ENCODE measurements at regions not wholly inside any gene's neighbourhood (a gene's known extent, or its start where the extent isn't known, plus 50 kb on each side); places are given as distances from the start of the nearest gene placed in this dataset.

GRCh38 chr15:31511707-31512310, 185.2 kb downstream of the KLF13 start:
- no peak for DNase-seq (ENCODE audit: low read depth, low spot score)
- H3K4me3 ChIP-seq (ENCODE audit: low read length), result no peak overlapping the region
- WGBS (ENCODE audit: insufficient coverage, insufficient read length), result no CpG with 5 or more reads among the region's 7 CpGs

GRCh38 chr15:31513178-31513577, 186.5 kb downstream of the KLF13 start:
- Histone ChIP-seq H3K9me3 (ENCODE audit: control insufficient read depth, insufficient read depth, low read length) (no peaks in the 10 kb centered on the region), H3K27me3 (ENCODE audit: control insufficient read depth, insufficient read depth, low read length) (no peaks in the 10 kb centered on the region), H3K36me3 (ENCODE audit: control insufficient read depth, insufficient read depth, low read length) (no peaks in the 10 kb centered on the region), H3K4me1 (ENCODE audit: control insufficient read depth, insufficient read depth, low read length) (no peaks in the 10 kb centered on the region), H3K4me3 (ENCODE audit: low read length) (no peak overlapping the region), H3K27ac (ENCODE audit: low read length) (no peak overlapping the region)
- no peak for DNase-seq (ENCODE audit: low read depth, low spot score)
- no CpG with 5 or more reads among the region's 7 CpGs for WGBS (ENCODE audit: insufficient coverage, insufficient read length)

More at GRCh38 chr15:31511707-31512310, 185.2 kb downstream of the KLF13 start:
- Histone ChIP-seq H3K36me3 (ENCODE audit: control insufficient read depth, insufficient read depth, low read length) (no peaks in the 10 kb centered on the region), H3K27ac (ENCODE audit: low read length) (no peak overlapping the region), H3K9me3 (ENCODE audit: control insufficient read depth, insufficient read depth, low read length) (no peaks in the 10 kb centered on the region), H3K27me3 (ENCODE audit: control insufficient read depth, insufficient read depth, low read length) (no peaks in the 10 kb centered on the region), H3K4me1 (ENCODE audit: control insufficient read depth, insufficient read depth, low read length) (no peaks in the 10 kb centered on the region)

- H3K9me3 ChIP-seq (ENCODE audit: control insufficient read depth, insufficient read depth, low read length), result no peaks in the 10 kb centered on the region
- DNase-seq (ENCODE audit: low read depth, low spot score), result no peak
- no peaks in the 10 kb centered on the region for H3K4me1 ChIP-seq (ENCODE audit: control insufficient read depth, insufficient read depth, low read length)
- no peak overlapping the region for H3K27ac ChIP-seq (ENCODE audit: low read length)
- no peaks in the 10 kb centered on the region for H3K36me3 ChIP-seq (ENCODE audit: control insufficient read depth, insufficient read depth, low read length)
- no CpG with 5 or more reads among the region's 1 CpG for WGBS (ENCODE audit: insufficient coverage, insufficient read length)
- no peaks in the 10 kb centered on the region for H3K27me3 ChIP-seq (ENCODE audit: control insufficient read depth, insufficient read depth, low read length)
- H3K4me3 ChIP-seq (ENCODE audit: low read length), result no peak overlapping the region
Observed at GRCh38 chr15:31516440-31516839, 189.8 kb downstream of the KLF13 start.

GRCh38 chr15:31516874-31517273, 190.2 kb downstream of the KLF13 start:
- H3K36me3 ChIP-seq (ENCODE audit: control insufficient read depth, insufficient read depth, low read length), result no peaks in the 10 kb centered on the region
- H3K27me3 ChIP-seq (ENCODE audit: control insufficient read depth, insufficient read depth, low read length), result no peaks in the 10 kb centered on the region
- no peaks in the 10 kb centered on the region for H3K4me1 ChIP-seq (ENCODE audit: control insufficient read depth, insufficient read depth, low read length)
- DNase-seq (ENCODE audit: low read depth, low spot score), result no peak
- H3K4me3 ChIP-seq (ENCODE audit: low read length), result no peak overlapping the region
- no CpG with 5 or more reads among the region's 4 CpGs for WGBS (ENCODE audit: insufficient coverage, insufficient read length)
- no peaks in the 10 kb centered on the region for H3K9me3 ChIP-seq (ENCODE audit: control insufficient read depth, insufficient read depth, low read length)
- no peak overlapping the region for H3K27ac ChIP-seq (ENCODE audit: low read length)

GRCh38 chr15:31517711-31518110, 191.1 kb downstream of the KLF13 start:
- Histone ChIP-seq H3K27ac (ENCODE audit: low read length) (no peak overlapping the region), H3K9me3 (ENCODE audit: control insufficient read depth, insufficient read depth, low read length) (no peaks in the 10 kb centered on the region), H3K4me1 (ENCODE audit: control insufficient read depth, insufficient read depth, low read length) (no peaks in the 10 kb centered on the region), H3K36me3 (ENCODE audit: control insufficient read depth, insufficient read depth, low read length) (no peaks in the 10 kb centered on the region), H3K27me3 (ENCODE audit: control insufficient read depth, insufficient read depth, low read length) (no peaks in the 10 kb centered on the region), H3K4me3 (ENCODE audit: low read length) (no peak overlapping the region)
- no peak for DNase-seq (ENCODE audit: low read depth, low spot score)
- WGBS (ENCODE audit: insufficient coverage, insufficient read length), result no CpG with 5 or more reads among the region's 5 CpGs

GRCh38 chr15:31522028-31522427, 195.4 kb downstream of the KLF13 start:
- Histone ChIP-seq H3K4me3 (ENCODE audit: low read length) (no peak overlapping the region), H3K27me3 (ENCODE audit: control insufficient read depth, insufficient read depth, low read length) (no peaks in the 10 kb centered on the region), H3K4me1 (ENCODE audit: control insufficient read depth, insufficient read depth, low read length) (0 out of 2 replicates have a peak, but pooled peaks cover under 1% of the 10 kb centered on the region), H3K9me3 (ENCODE audit: control insufficient read depth, insufficient read depth, low read length) (no peaks in the 10 kb centered on the region), H3K27ac (ENCODE audit: low read length) (no peak overlapping the region), H3K36me3 (ENCODE audit: control insufficient read depth, insufficient read depth, low read length) (no peaks in the 10 kb centered on the region)
- DNase-seq (ENCODE audit: low read depth, low spot score), result no peak
- WGBS (ENCODE audit: insufficient coverage, insufficient read length), result no CpG with 5 or more reads among the region's 4 CpGs

- no peak for DNase-seq (ENCODE audit: low read depth, low spot score)
- Histone ChIP-seq H3K4me3 (ENCODE audit: low read length) (no peak overlapping the region), H3K4me1 (ENCODE audit: control insufficient read depth, insufficient read depth, low read length) (0 out of 2 replicates have a peak, but pooled peaks cover 1% of the 10 kb centered on the region), H3K36me3 (ENCODE audit: control insufficient read depth, insufficient read depth, low read length) (no peaks in the 10 kb centered on the region), H3K27me3 (ENCODE audit: control insufficient read depth, insufficient read depth, low read length) (no peaks in the 10 kb centered on the region), H3K9me3 (ENCODE audit: control insufficient read depth, insufficient read depth, low read length) (no peaks in the 10 kb centered on the region), H3K27ac (ENCODE audit: low read length) (no peak overlapping the region)
- WGBS (ENCODE audit: insufficient coverage, insufficient read length), result no CpG with 5 or more reads among the region's 10 CpGs
Observed at GRCh38 chr15:31523027-31523654, 196.5 kb downstream of the KLF13 start.

- Histone ChIP-seq H3K27me3 (ENCODE audit: control insufficient read depth, insufficient read depth, low read length) (no peaks in the 10 kb centered on the region), H3K27ac (ENCODE audit: low read length) (no peak overlapping the region), H3K36me3 (ENCODE audit: control insufficient read depth, insufficient read depth, low read length) (no peaks in the 10 kb centered on the region), H3K4me3 (ENCODE audit: low read length) (no peak overlapping the region), H3K4me1 (ENCODE audit: control insufficient read depth, insufficient read depth, low read length) (0 out of 2 replicates have a peak, but pooled peaks cover 1% of the 10 kb centered on the region), H3K9me3 (ENCODE audit: control insufficient read depth, insufficient read depth, low read length) (no peaks in the 10 kb centered on the region)
- no peak for DNase-seq (ENCODE audit: low read depth, low spot score)
- no CpG with 5 or more reads among the region's 5 CpGs for WGBS (ENCODE audit: insufficient coverage, insufficient read length)
Observed at GRCh38 chr15:31523655-31524049, 197.0 kb downstream of the KLF13 start.

GRCh38 chr15:31525185-31525695, 198.6 kb downstream of the KLF13 start:
- H3K36me3 ChIP-seq (ENCODE audit: control insufficient read depth, insufficient read depth, low read length), result no peaks in the 10 kb centered on the region
- no peaks in the 10 kb centered on the region for H3K9me3 ChIP-seq (ENCODE audit: control insufficient read depth, insufficient read depth, low read length)
- H3K27me3 ChIP-seq (ENCODE audit: control insufficient read depth, insufficient read depth, low read length), result no peaks in the 10 kb centered on the region
- H3K27ac ChIP-seq (ENCODE audit: low read length), result no peak overlapping the region
- no peak overlapping the region for H3K4me3 ChIP-seq (ENCODE audit: low read length)
- no CpG with 5 or more reads among the region's 8 CpGs for WGBS (ENCODE audit: insufficient coverage, insufficient read length)
- H3K4me1 ChIP-seq (ENCODE audit: control insufficient read depth, insufficient read depth, low read length), result 0 out of 2 replicates have a peak, but pooled peaks cover 1% of the 10 kb centered on the region
- DNase-seq (ENCODE audit: low read depth, low spot score), result no peak

- Histone ChIP-seq H3K27ac (ENCODE audit: low read length) (no peak overlapping the region), H3K27me3 (ENCODE audit: control insufficient read depth, insufficient read depth, low read length) (no peaks in the 10 kb centered on the region), H3K9me3 (ENCODE audit: control insufficient read depth, insufficient read depth, low read length) (no peaks in the 10 kb centered on the region), H3K36me3 (ENCODE audit: control insufficient read depth, insufficient read depth, low read length) (no peaks in the 10 kb centered on the region), H3K4me3 (ENCODE audit: low read length) (no peak overlapping the region), H3K4me1 (ENCODE audit: control insufficient read depth, insufficient read depth, low read length) (0 out of 2 replicates have a peak, but pooled peaks cover 1% of the 10 kb centered on the region)
- no peak for DNase-seq (ENCODE audit: low read depth, low spot score)
- no CpG with 5 or more reads among the region's 18 CpGs for WGBS (ENCODE audit: insufficient coverage, insufficient read length)
Observed at GRCh38 chr15:31525988-31526665, 199.5 kb downstream of the KLF13 start.

Measured in iPS DF 6.9 (cell line).